GM18520 (cell line): ENCODE measurements at regions not wholly inside any gene's neighbourhood (a gene's known extent, or its start where the extent isn't known, plus 50 kb on each side); places are given as distances from the start of the nearest gene placed in this dataset.

Experiments used
- ATAC-seq: cut with Tn5 transposase; IDR thresholded peaks from one replicate; pipeline ENCODE4 v1.9.1; 2021; ENCODE audit not compliant: unreplicated experiment

GRCh38 chr3:159123877-159124276 lies 322.0 kb downstream of the MFSD1 start:
- no peak for ATAC-seq

- no peak for ATAC-seq
Observed at GRCh38 chr3:159126261-159127020, 324.6 kb downstream of the MFSD1 start.

- ATAC-seq = no peak
Observed at GRCh38 chr3:159127021-159127392, 325.2 kb downstream of the MFSD1 start.

GRCh38 chr3:159128628-159129027 lies 326.8 kb downstream of the MFSD1 start:
- ATAC-seq = no peak

GRCh38 chr3:159130108-159130507 lies 328.3 kb downstream of the MFSD1 start:
- no peak for ATAC-seq

GRCh38 chr3:159131376-159131775 lies 329.5 kb downstream of the MFSD1 start:
- ATAC-seq = no peak

- no peak for ATAC-seq
Observed at GRCh38 chr3:159137949-159138348, 336.1 kb downstream of the MFSD1 start.

GRCh38 chr3:159139326-159139725 lies 337.5 kb downstream of the MFSD1 start:
- no peak for ATAC-seq

GRCh38 chr3:159144472-159144871 lies 342.6 kb downstream of the MFSD1 start:
- no peak for ATAC-seq

GRCh38 chr3:159144891-159145290 lies 343.0 kb downstream of the MFSD1 start:
- ATAC-seq = no peak

- no peak for ATAC-seq
Observed at GRCh38 chr3:159146392-159146791, 344.5 kb downstream of the MFSD1 start.

- ATAC-seq = no peak
Observed at GRCh38 chr3:159146856-159147435, 345.1 kb downstream of the MFSD1 start.

- no peak for ATAC-seq
Observed at GRCh38 chr3:159147813-159148212, 346.0 kb downstream of the MFSD1 start.

GRCh38 chr3:159148466-159148865 lies 346.6 kb downstream of the MFSD1 start:
- ATAC-seq = no peak

- ATAC-seq = no peak
Observed at GRCh38 chr3:159149131-159149530, 347.3 kb downstream of the MFSD1 start.

- no peak for ATAC-seq
Observed at GRCh38 chr3:159149633-159150032, 347.8 kb downstream of the MFSD1 start.

- no peak for ATAC-seq
Observed at GRCh38 chr3:159150180-159150579, 348.3 kb downstream of the MFSD1 start.

- no peak for ATAC-seq
Observed at GRCh38 chr3:159151130-159151529, 349.3 kb downstream of the MFSD1 start.

- ATAC-seq = no peak
Observed at GRCh38 chr3:159157275-159157674, 355.4 kb downstream of the MFSD1 start.

- no peak for ATAC-seq
Observed at GRCh38 chr3:159158213-159158612, 356.4 kb downstream of the MFSD1 start.

- no peak for ATAC-seq
Observed at GRCh38 chr3:159158801-159159200, 356.9 kb downstream of the MFSD1 start.

- no peak for ATAC-seq
Observed at GRCh38 chr3:159159546-159159945, 357.7 kb downstream of the MFSD1 start.

- no peak for ATAC-seq
Observed at GRCh38 chr3:159163656-159164055, 361.8 kb downstream of the MFSD1 start.
